ENCODE measurements at regions not wholly inside any gene's neighbourhood (a gene's known extent, or its start where the extent isn't known, plus 50 kb on each side); places are given as distances from the start of the nearest gene placed in this dataset.
"Not testable (repeated sequence)": the region's sequence is repeated elsewhere in the genome, so short reads cannot be mapped to it uniquely, and the experiment has no call there.

DNA sequence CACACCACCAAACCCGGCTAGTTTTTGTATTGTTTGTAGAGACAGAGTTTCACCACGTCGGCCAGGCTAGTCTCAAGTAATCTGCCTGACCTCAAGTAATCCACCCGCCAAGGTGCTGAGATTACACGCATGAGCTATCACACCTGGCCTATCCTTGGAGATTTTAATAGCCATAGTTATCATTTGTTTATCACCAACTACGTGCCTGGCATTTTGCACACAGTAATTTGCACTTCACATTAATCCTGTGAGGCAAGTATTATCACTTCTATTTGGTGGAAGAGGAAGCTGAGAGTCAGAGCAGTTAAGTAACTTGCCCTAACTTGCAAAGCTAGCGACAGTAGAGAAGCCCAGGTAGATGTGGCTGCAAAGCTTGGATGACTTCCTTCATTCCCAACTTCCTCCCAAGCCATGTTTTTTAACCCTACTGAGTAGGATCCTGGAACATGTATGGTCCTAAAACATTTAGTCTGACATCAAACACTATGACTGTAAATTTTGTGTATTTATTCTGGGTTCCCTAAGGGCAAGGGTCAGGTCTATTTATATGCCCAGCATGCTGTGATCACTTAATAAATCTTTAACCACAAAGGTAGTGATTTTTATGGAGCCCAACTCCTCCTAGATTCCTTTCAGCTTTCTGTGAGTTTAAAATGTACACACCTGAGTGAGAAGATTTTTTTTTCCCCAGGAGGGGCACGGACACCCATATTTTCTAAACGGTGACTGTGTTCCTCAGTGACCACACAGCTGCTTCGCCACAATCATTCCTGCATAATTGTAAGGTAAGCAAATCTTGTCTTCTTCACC is 100.2 kb upstream of the RAI14 start:
- H3K27ac ChIP-seq (ENCODE audit: low read length), result no peak overlapping the region

DNA sequence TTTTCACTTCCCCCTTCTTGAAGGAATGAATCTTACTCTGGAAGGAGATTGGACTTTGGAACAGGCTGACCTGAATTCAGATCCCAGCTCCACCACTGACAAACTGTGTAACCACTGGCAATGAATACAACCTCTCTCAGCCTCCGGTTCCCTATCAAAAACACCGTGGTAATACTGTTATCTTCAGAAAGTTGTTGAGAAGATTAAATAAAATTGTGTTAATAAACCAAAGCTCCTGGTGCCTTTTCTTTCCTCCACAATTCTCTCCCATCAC is 99.7 kb upstream of the RAI14 start:
- Histone ChIP-seq H3K36me3 (ENCODE audit: control insufficient read depth in 2 of 2, insufficient read depth in 2 of 2, low read length in 2 of 2) (no peaks in the 10 kb centered on the region), H3K27me3 (ENCODE audit: control insufficient read depth in 1 of 2, insufficient read depth in 2 of 2, low read length in 2 of 2) (no peaks in the 10 kb centered on the region), H3K4me1 (ENCODE audit: control insufficient read depth, insufficient read depth, low read length) (peaks cover 12% of the 10 kb centered on the region), H3K9ac (ENCODE audit: low read length in 2 of 2) (no peak overlapping the region), H3K9me3 (ENCODE audit: control insufficient read depth in 2 of 2, low read length in 2 of 2) (no peaks in the 10 kb centered on the region), H3K27ac (ENCODE audit: low read length) (no peak overlapping the region), H3K4me3 (ENCODE audit: low read length in 2 of 2) (no peak overlapping the region)

More for the DNA sequence above, 100.2 kb upstream of the RAI14 start:
- Histone ChIP-seq H3K9ac (ENCODE audit: low read length in 2 of 2) (no peak overlapping the region), H3K4me1 (ENCODE audit: control insufficient read depth, insufficient read depth, low read length) (peaks cover 13% of the 10 kb centered on the region), H3K36me3 (ENCODE audit: control insufficient read depth in 2 of 2, insufficient read depth in 2 of 2, low read length in 2 of 2) (no peaks in the 10 kb centered on the region), H3K4me3 (ENCODE audit: low read length in 2 of 2) (no peak overlapping the region), H3K9me3 (ENCODE audit: control insufficient read depth in 2 of 2, low read length in 2 of 2) (no peaks in the 10 kb centered on the region), H3K27me3 (ENCODE audit: control insufficient read depth in 1 of 2, insufficient read depth in 2 of 2, low read length in 2 of 2) (no peaks in the 10 kb centered on the region)

- not testable (repeated sequence) for H3K27ac ChIP-seq (ENCODE audit: low read length); H3K4me3 ChIP-seq (ENCODE audit: low read length in 2 of 2); H3K36me3 ChIP-seq (ENCODE audit: control insufficient read depth in 2 of 2, insufficient read depth in 2 of 2, low read length in 2 of 2); H3K9ac ChIP-seq (ENCODE audit: low read length in 2 of 2); H3K4me1 ChIP-seq (ENCODE audit: control insufficient read depth, insufficient read depth, low read length); H3K27me3 ChIP-seq (ENCODE audit: control insufficient read depth in 1 of 2, insufficient read depth in 2 of 2, low read length in 2 of 2); H3K9me3 ChIP-seq (ENCODE audit: control insufficient read depth in 2 of 2, low read length in 2 of 2)
Measured at GRCh38 chr5:34561581-34561980, 94.5 kb upstream of the RAI14 start.

DNA sequence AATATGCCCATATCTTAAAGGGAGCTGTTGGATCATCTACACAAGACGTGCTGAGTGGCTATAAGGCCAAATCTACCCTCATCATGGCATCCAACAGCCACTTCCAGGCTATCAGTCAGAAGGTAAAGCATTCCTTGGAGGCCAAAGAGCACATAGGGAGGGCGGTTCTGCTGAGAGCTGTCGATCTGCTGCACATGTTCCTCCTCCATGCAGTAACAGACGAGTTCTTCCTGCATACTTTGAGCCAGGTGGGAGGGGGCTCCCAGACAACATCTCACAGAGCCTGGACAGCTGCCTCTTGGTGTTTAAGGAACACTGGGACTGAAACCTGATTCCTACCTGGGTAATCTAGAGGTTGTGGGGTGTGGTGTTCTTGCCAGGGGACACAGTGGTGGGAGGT is 93.3 kb upstream of the RAI14 start:
- H3K4me1 ChIP-seq (ENCODE audit: control insufficient read depth, insufficient read depth, low read length), result peaks cover 8% of the 10 kb centered on the region
- H3K27ac ChIP-seq (ENCODE audit: low read length), result no peak overlapping the region
- no peak overlapping the region for H3K9ac ChIP-seq (ENCODE audit: low read length in 2 of 2)
- H3K4me3 ChIP-seq (ENCODE audit: low read length in 2 of 2), result no peak overlapping the region
- H3K9me3 ChIP-seq (ENCODE audit: control insufficient read depth in 2 of 2, low read length in 2 of 2), result no peaks in the 10 kb centered on the region
- no peaks in the 10 kb centered on the region for H3K27me3 ChIP-seq (ENCODE audit: control insufficient read depth in 1 of 2, insufficient read depth in 2 of 2, low read length in 2 of 2)
- H3K36me3 ChIP-seq (ENCODE audit: control insufficient read depth in 2 of 2, insufficient read depth in 2 of 2, low read length in 2 of 2), result no peaks in the 10 kb centered on the region

DNA sequence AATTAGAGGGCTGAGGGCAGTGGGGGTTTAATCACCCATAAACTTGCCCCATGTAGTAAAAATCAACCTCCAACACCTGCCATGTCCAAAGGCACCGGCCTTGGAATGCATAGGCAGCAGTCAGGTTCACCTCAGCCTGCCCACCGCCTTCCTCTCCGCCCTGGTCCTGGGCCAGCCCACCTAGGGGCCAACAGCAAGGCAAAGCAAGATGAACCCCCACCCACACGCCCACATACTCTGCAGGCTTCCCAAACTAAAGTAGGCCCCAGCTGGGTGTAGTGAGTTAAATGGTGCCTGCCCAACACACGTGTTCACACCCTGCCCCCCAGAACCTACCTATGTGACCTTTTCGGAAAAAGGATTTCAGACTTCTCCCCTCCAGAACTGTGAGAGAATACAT is 92.9 kb upstream of the RAI14 start:
- H3K27ac ChIP-seq (ENCODE audit: low read length), result no peak overlapping the region
- H3K4me3 ChIP-seq (ENCODE audit: low read length in 2 of 2), result no peak overlapping the region
- H3K4me1 ChIP-seq (ENCODE audit: control insufficient read depth, insufficient read depth, low read length), result peaks cover 8% of the 10 kb centered on the region
- H3K36me3 ChIP-seq (ENCODE audit: control insufficient read depth in 2 of 2, insufficient read depth in 2 of 2, low read length in 2 of 2), result no peaks in the 10 kb centered on the region
- no peaks in the 10 kb centered on the region for H3K27me3 ChIP-seq (ENCODE audit: control insufficient read depth in 1 of 2, insufficient read depth in 2 of 2, low read length in 2 of 2)
- H3K9ac ChIP-seq (ENCODE audit: low read length in 2 of 2), result no peak overlapping the region
- no peaks in the 10 kb centered on the region for H3K9me3 ChIP-seq (ENCODE audit: control insufficient read depth in 2 of 2, low read length in 2 of 2)

DNA sequence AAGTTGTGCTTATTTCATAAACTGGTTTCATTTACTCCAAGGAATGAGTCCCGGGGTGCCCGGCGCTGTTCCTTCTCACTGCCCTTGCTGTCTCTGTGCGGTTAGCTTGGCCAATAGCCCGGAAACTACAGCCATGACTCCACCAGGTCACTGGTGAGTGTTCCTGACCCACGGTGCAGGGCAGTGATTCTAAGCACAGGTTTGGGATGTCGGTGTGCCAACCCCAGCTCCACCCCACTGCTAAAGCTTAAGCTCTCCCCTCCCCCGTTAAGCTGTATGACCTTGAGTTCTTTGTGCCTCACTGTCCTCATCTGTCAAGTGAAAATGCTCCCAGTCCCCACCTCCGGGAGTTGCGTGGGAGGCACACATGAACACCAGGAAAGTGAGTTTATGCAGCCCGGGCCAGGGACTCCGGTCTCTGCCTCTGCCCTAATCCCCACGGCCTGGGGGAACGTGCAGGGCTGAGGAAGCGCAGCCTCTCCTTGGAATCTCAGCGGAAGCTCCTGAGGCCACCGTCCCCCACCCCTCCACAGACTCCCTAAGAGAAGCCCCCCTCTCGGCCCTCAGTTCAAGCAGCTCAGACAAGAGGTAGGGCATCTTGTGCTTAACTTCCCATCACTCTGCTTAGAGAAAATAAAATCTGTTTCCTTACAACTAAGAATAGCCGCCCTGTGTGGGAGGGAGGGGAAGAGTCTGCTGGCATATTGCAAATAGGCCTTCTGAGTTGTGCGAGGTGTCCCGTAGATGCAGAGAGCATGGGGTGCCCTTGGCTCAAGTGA is 92.0 kb upstream of the RAI14 start:
- Histone ChIP-seq H3K27ac (ENCODE audit: low read length) (peak overlapping the region; percentile 53), H3K36me3 (ENCODE audit: control insufficient read depth in 2 of 2, insufficient read depth in 2 of 2, low read length in 2 of 2) (no peaks in the 10 kb centered on the region), H3K4me3 (ENCODE audit: low read length in 2 of 2) (peak overlapping the region in 1 of 2 donors; percentile 49)

DNA sequence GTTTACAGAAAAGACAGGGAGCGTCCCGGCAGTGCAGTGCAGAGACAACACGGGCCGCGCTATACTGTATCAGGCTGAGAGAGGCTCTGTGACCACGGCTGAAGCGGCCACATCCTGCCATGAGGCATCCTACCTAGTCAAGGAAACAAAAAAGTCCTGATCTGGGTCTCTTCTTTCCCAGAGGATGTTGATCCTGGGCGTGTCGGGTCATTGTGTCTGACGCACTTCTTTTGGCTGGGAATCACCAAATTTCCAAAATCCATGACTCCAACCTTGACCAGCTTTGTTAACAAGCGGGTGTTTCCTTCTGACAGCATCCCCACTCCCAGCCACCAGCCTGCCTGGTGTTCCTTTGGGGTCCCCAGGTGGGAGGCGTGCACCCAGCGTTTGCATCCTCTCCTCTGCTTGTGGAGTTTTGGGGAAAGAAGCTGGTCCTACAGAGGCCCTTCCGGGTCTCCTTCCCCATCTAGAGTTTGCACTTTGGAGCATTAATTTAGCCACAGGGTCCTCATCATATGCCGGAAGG is 91.4 kb upstream of the RAI14 start:
- no peaks in the 10 kb centered on the region for H3K27me3 ChIP-seq (ENCODE audit: control insufficient read depth in 1 of 2, insufficient read depth in 2 of 2, low read length in 2 of 2)
- no peak overlapping the region for H3K9ac ChIP-seq (ENCODE audit: low read length in 2 of 2)
- no peaks in the 10 kb centered on the region for H3K36me3 ChIP-seq (ENCODE audit: control insufficient read depth in 2 of 2, insufficient read depth in 2 of 2, low read length in 2 of 2)
- no peak overlapping the region for H3K4me3 ChIP-seq (ENCODE audit: low read length in 2 of 2)
- no peaks in the 10 kb centered on the region for H3K9me3 ChIP-seq (ENCODE audit: control insufficient read depth in 2 of 2, low read length in 2 of 2)
- peaks cover 8% of the 10 kb centered on the region for H3K4me1 ChIP-seq (ENCODE audit: control insufficient read depth, insufficient read depth, low read length)
- H3K27ac ChIP-seq (ENCODE audit: low read length), result no peak overlapping the region

More for the DNA sequence above, 92.0 kb upstream of the RAI14 start:
- no peak overlapping the region for H3K9ac ChIP-seq (ENCODE audit: low read length in 2 of 2)
- H3K27me3 ChIP-seq (ENCODE audit: control insufficient read depth in 1 of 2, insufficient read depth in 2 of 2, low read length in 2 of 2), result no peaks in the 10 kb centered on the region
- no peaks in the 10 kb centered on the region for H3K9me3 ChIP-seq (ENCODE audit: control insufficient read depth in 2 of 2, low read length in 2 of 2)
- peaks cover 8% of the 10 kb centered on the region for H3K4me1 ChIP-seq (ENCODE audit: control insufficient read depth, insufficient read depth, low read length)

DNA sequence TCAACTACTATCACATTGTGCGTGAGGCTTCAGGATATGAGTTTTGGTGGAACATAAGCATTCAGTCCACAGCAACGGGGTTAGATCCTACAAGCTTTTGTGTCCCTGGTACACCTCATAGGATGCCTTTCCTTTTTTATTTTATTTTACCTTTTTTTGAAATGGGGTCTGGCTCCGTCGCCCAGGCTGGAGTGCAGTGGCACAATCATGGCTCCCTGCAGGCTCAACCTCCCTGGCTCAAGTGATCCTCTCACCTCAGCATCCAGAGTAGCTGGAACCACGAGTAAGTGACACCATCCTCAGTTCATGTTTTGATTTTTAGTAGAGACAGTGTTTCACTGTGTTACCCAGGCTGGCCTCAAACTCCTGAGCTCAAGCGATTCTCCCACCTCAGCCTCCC is 86.0 kb upstream of the RAI14 start:
- Histone ChIP-seq H3K9me3 (ENCODE audit: control insufficient read depth in 2 of 2, low read length in 2 of 2) (no peaks in the 10 kb centered on the region), H3K4me3 (ENCODE audit: low read length in 2 of 2) (no peak overlapping the region), H3K27me3 (ENCODE audit: control insufficient read depth in 1 of 2, insufficient read depth in 2 of 2, low read length in 2 of 2) (no peaks in the 10 kb centered on the region), H3K36me3 (ENCODE audit: control insufficient read depth in 2 of 2, insufficient read depth in 2 of 2, low read length in 2 of 2) (no peaks in the 10 kb centered on the region), H3K27ac (ENCODE audit: low read length) (no peak overlapping the region), H3K4me1 (ENCODE audit: control insufficient read depth, insufficient read depth, low read length) (no peaks in the 10 kb centered on the region), H3K9ac (ENCODE audit: low read length in 2 of 2) (no peak overlapping the region)

DNA sequence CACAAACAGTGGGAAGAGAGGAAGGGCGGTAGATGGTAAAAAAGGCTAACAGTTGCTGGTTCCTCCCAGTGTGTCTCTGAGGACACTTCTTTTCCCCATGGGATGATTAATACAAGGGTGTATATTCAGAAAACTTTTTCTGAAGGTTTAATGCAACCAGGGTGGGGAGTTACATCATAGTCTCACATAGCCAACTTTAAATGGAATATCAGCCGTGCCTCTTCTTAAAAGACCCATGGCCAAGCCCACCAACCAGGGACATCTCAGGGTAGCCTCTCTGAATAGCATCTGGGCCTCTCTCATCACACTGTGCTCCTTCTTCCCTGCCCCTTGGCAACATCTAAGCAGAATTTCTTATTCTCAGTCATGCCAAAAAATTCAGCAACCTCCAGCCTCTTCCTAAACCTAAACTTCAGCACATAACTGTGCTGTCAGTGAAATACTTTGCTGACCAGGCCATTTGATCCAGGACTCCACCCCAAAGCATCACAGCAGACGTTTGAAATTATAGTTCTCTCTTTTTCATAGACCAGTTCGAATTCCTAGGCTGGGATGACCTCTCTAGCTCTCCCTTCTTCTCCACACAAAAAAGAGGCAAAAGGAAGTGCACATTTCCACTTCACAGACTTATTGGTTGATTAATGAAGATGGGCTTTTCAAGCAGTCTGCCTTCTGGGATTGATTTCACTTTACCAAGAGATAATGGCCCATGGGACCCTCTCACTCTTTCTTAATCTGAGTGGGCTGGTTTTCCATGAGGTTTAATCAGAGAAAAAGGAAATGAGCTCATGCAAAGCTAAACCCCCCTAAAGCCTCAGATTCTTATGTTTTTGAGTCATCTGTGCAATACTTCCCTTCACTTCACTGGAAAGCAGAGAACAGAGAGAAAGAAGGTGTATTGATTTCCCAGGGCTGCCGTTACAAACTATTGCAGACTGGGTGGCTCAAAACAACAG is 85.1 kb upstream of the RAI14 start:
- no peak overlapping the region for H3K27ac ChIP-seq (ENCODE audit: low read length)
- H3K4me3 ChIP-seq (ENCODE audit: low read length in 2 of 2), result no peak overlapping the region
- no peak overlapping the region for H3K9ac ChIP-seq (ENCODE audit: low read length in 2 of 2)
- H3K27me3 ChIP-seq (ENCODE audit: control insufficient read depth in 1 of 2, insufficient read depth in 2 of 2, low read length in 2 of 2), result no peaks in the 10 kb centered on the region
- no peaks in the 10 kb centered on the region for H3K9me3 ChIP-seq (ENCODE audit: control insufficient read depth in 2 of 2, low read length in 2 of 2)
- no peaks in the 10 kb centered on the region for H3K36me3 ChIP-seq (ENCODE audit: control insufficient read depth in 2 of 2, insufficient read depth in 2 of 2, low read length in 2 of 2)
- no peaks in the 10 kb centered on the region for H3K4me1 ChIP-seq (ENCODE audit: control insufficient read depth, insufficient read depth, low read length)

GRCh38 chr5:34571677-34572041 is 84.5 kb upstream of the RAI14 start:
- H3K27me3 ChIP-seq (ENCODE audit: control insufficient read depth in 1 of 2, insufficient read depth in 2 of 2, low read length in 2 of 2), result no peaks in the 10 kb centered on the region
- H3K4me3 ChIP-seq (ENCODE audit: low read length in 2 of 2), result no peak overlapping the region
- no peaks in the 10 kb centered on the region for H3K9me3 ChIP-seq (ENCODE audit: control insufficient read depth in 2 of 2, low read length in 2 of 2)
- H3K9ac ChIP-seq (ENCODE audit: low read length in 2 of 2), result no peak overlapping the region
- no peaks in the 10 kb centered on the region for H3K36me3 ChIP-seq (ENCODE audit: control insufficient read depth in 2 of 2, insufficient read depth in 2 of 2, low read length in 2 of 2)
- no peak overlapping the region for H3K27ac ChIP-seq (ENCODE audit: low read length)
- H3K4me1 ChIP-seq (ENCODE audit: control insufficient read depth, insufficient read depth, low read length), result peaks cover 5% of the 10 kb centered on the region
